Body of pancreas (tissue), 4 donors: ENCODE measurements at regions not wholly inside any gene's neighbourhood (a gene's known extent, or its start where the extent isn't known, plus 50 kb on each side); places are given as distances from the start of the nearest gene placed in this dataset.

Source experiments
- ATAC-seq: fragments of 150-250 bp; one replicate; pipeline ENCODE4 v1.9.1; 2016
- DNase-seq, 4 donors: peaks; one replicate each; pipeline ENCODE4 v3.0.0-alpha.2; 2019
- H3K27ac ChIP-seq, 4 donors: fragments of 200-600 bp; sonication (generic); 1 replicate in 3 of 4; 2 replicates in 1 of 4; pipeline versions ENCODE4 v1.5.1 to v1.6.1; 2016 to 2019; ENCODE audit warnings: mild to moderate bottlenecking in 1 of 4, mixed read lengths in 1 of 4, moderate library complexity in 1 of 4
- H3K27me3 ChIP-seq, 2 donors: fragments of 200-600 bp; sonication (generic); one replicate each; pipeline ENCODE4 v1.6.0; 2016; ENCODE audit warnings: mild to moderate bottlenecking in 1 of 2
- H3K36me3 ChIP-seq, 2 donors: fragments of 200-600 bp; sonication (generic); replicated peaks in 1 of 2; 2 replicates each; pipeline ENCODE4 v1.5.1; 2016; ENCODE audit warnings: low read depth in 2 of 2; ENCODE audit not compliant: insufficient read depth in 1 of 2
- H3K4me1 ChIP-seq: fragments of 200-600 bp; sonication (generic); one replicate; pipeline ENCODE4 v1.6.0; 2016
- H3K4me3 ChIP-seq, 2 donors: fragments of 200-600 bp; sonication (generic); 1 replicate in 1 of 2; 2 replicates in 1 of 2; pipeline ENCODE4 v1.5.1; 2016 to 2019
- H3K9me3 ChIP-seq, 3 donors: fragments of 200-600 bp; sonication (generic); 1 replicate in 2 of 3; 2 replicates in 1 of 3; pipeline ENCODE4 v1.5.1; 2016
- CTCF ChIP-seq, 7 experiments: fragments of 450-650 bp in 4 of 7; fragments of 200-600 bp in 3 of 7; sonication (generic) in 3 of 7; IDR thresholded peaks; one replicate each; pipeline ENCODE4 v1.5.1; 2016 to 2019; ENCODE audit warnings: antibody characterized with exemption in 7 of 7
- POLR2A ChIP-seq, 3 donors: fragments of 450-650 bp; IDR thresholded peaks; one replicate each; pipeline ENCODE4 v1.6.1; 2016; ENCODE audit warnings: antibody characterized with exemption in 3 of 3, mild to moderate bottlenecking in 2 of 3
- WGBS, 2 donors: methylation state at CpG; one replicate each; pipeline ENCODE4 v1.1.5; 2017; 5-methylcytosine and 5-hydroxymethylcytosine counted together
- intact Hi-C: fragments of 100-400 bp; cut with DNase I; formaldehyde crosslinking; loops from one replicate; pipeline ENCODE4 v1.15.1; 2023

- no peaks in the 10 kb centered on the region for H3K36me3 ChIP-seq
- ATAC-seq (no peak), DNase-seq (no peak)
- H3K4me1 ChIP-seq, result no peaks in the 10 kb centered on the region
- intact Hi-C loops, result no loop called here
- TF ChIP-seq CTCF (IDR thresholded peaks at IDR 0.05) (no peak), POLR2A (IDR thresholded peaks at IDR 0.05) (no peak)
- no peak overlapping the region for H3K27ac ChIP-seq
- no peak overlapping the region for H3K4me3 ChIP-seq
- WGBS, 2 donors, result 16 to 25% methylated on average over 3 of the region's 3 CpGs
- no peaks in the 10 kb centered on the region for H3K9me3 ChIP-seq
- no peaks in the 10 kb centered on the region for H3K27me3 ChIP-seq
Measured at GRCh38 chr2:4873876-4874593, 818.1 kb upstream of the SOX11 start.

- intact Hi-C loops, result no loop called here
- DNase-seq, result no peak
- 33 to 44% methylated on average over 3 of the region's 3 CpGs for WGBS, 2 donors
- ATAC-seq, result no peak
- Histone ChIP-seq H3K4me3 (no peak overlapping the region), H3K4me1 (no peaks in the 10 kb centered on the region), H3K9me3 (no peaks in the 10 kb centered on the region), H3K27me3 (no peaks in the 10 kb centered on the region), H3K36me3 (no peaks in the 10 kb centered on the region), H3K27ac (no peak overlapping the region)
- TF ChIP-seq POLR2A (IDR thresholded peaks at IDR 0.05) (no peak), CTCF (IDR thresholded peaks at IDR 0.05) (no peak)
Measured at GRCh38 chr2:4882421-4882820, 809.8 kb upstream of the SOX11 start.

GRCh38 chr2:4882941-4883340 is 809.2 kb upstream of the SOX11 start:
- ATAC-seq (no peak), DNase-seq (no peak)
- Histone ChIP-seq H3K36me3 (no peaks in the 10 kb centered on the region), H3K9me3 (no peaks in the 10 kb centered on the region), H3K4me1 (no peaks in the 10 kb centered on the region), H3K4me3 (no peak overlapping the region), H3K27me3 (no peaks in the 10 kb centered on the region), H3K27ac (no peak overlapping the region)
- intact Hi-C loops, result no loop called here
- no peak for TF ChIP-seq POLR2A (IDR thresholded peaks at IDR 0.05)
- TF ChIP-seq CTCF (IDR thresholded peaks at IDR 0.05), result no peak
- 43 to 60% methylated on average over 8 of the region's 8 CpGs for WGBS, 2 donors

GRCh38 chr2:4883375-4883774 is 808.8 kb upstream of the SOX11 start:
- Histone ChIP-seq H3K27me3 (no peaks in the 10 kb centered on the region), H3K4me1 (no peaks in the 10 kb centered on the region), H3K9me3 (no peaks in the 10 kb centered on the region), H3K4me3 (no peak overlapping the region), H3K36me3 (no peaks in the 10 kb centered on the region), H3K27ac (no peak overlapping the region)
- DNase-seq (no peak), ATAC-seq (no peak)
- TF ChIP-seq POLR2A (IDR thresholded peaks at IDR 0.05) (no peak), CTCF (IDR thresholded peaks at IDR 0.05) (no peak)
- WGBS, 2 donors, result 80 to 81% methylated on average over 16 to 17 of the region's 17 CpGs
- intact Hi-C loops, result no loop called here

- Histone ChIP-seq H3K27ac (no peak overlapping the region), H3K4me3 (no peak overlapping the region), H3K4me1 (no peaks in the 10 kb centered on the region), H3K27me3 (no peaks in the 10 kb centered on the region), H3K36me3 (no peaks in the 10 kb centered on the region), H3K9me3 (no peaks in the 10 kb centered on the region)
- DNase-seq (no peak), ATAC-seq (no peak)
- WGBS, 2 donors, result 85 to 89% methylated on average over 14 to 25 of the region's 25 CpGs
- intact Hi-C loops, result no loop called here
- TF ChIP-seq POLR2A (IDR thresholded peaks at IDR 0.05) (no peak), CTCF (IDR thresholded peaks at IDR 0.05) (no peak)
Measured at GRCh38 chr2:4884117-4884571, 808.0 kb upstream of the SOX11 start.
